Mesendoderm (in vitro differentiated cells): ENCODE measurements at regions not wholly inside any gene's neighbourhood (a gene's known extent, or its start where the extent isn't known, plus 50 kb on each side); places are given as distances from the start of the nearest gene placed in this dataset.

ENCODE experiments used
- DNase-seq: peaks from one replicate; pipeline ENCODE4 v3.0.0; 2013
- H2AK5ac ChIP-seq: 2 replicates; pipeline ENCODE4 v1.6.1; 2013; ENCODE audit warnings: low read length, inconsistent platforms
- H2BK120ac ChIP-seq: 2 replicates; pipeline ENCODE4 v1.6.1; 2013; ENCODE audit warnings: low read depth, mild to moderate bottlenecking, low read length, moderate library complexity, mixed read lengths
- H2BK15ac ChIP-seq: replicated peaks from 2 replicates; pipeline ENCODE4 v1.6.1; 2013; ENCODE audit warnings: low read depth, mild to moderate bottlenecking, moderate library complexity
- H2BK5ac ChIP-seq: 2 replicates; pipeline ENCODE4 v1.6.1; 2013; ENCODE audit warnings: low read length, inconsistent platforms
- H3K18ac ChIP-seq: 2 replicates; pipeline ENCODE4 v1.6.1; 2013; ENCODE audit warnings: mild to moderate bottlenecking, low read length, mixed read lengths
- H3K23ac ChIP-seq: one replicate; pipeline ENCODE4 v1.6.1; 2013; ENCODE audit warnings: low read length
- H3K27ac ChIP-seq: 2 replicates; pipeline ENCODE4 v1.5.1; 2013; ENCODE audit warnings: low read depth, mild to moderate bottlenecking, inconsistent platforms, low read length, moderate library complexity
- H3K27me3 ChIP-seq: 2 replicates; pipeline ENCODE4 v1.6.1; 2013; ENCODE audit warnings: low read length, control low read depth, mild to moderate bottlenecking, inconsistent platforms; ENCODE audit not compliant: insufficient read depth, poor library complexity
- H3K36me3 ChIP-seq: 2 replicates; pipeline ENCODE4 v1.6.1; 2013; ENCODE audit warnings: low read length, inconsistent platforms; ENCODE audit not compliant: control insufficient read depth, insufficient read depth
- H3K4ac ChIP-seq: one replicate; pipeline ENCODE4 v1.6.1; 2013; ENCODE audit warnings: low read depth, mild to moderate bottlenecking, low read length, moderate library complexity
- H3K4me1 ChIP-seq: 2 replicates; pipeline ENCODE4 v1.6.1; 2013; ENCODE audit warnings: low read depth, low read length, inconsistent platforms; ENCODE audit not compliant: control insufficient read depth
- H3K4me2 ChIP-seq: 2 replicates; pipeline ENCODE4 v1.6.1; 2013; ENCODE audit warnings: low read length
- H3K4me3 ChIP-seq: 2 replicates; pipeline ENCODE4 v1.5.1; 2013; ENCODE audit warnings: mild to moderate bottlenecking, low read length
- H3K56ac ChIP-seq: one replicate; pipeline ENCODE4 v1.6.1; 2013; ENCODE audit warnings: low read length
- H3K79me1 ChIP-seq: 2 replicates; pipeline ENCODE4 v1.6.1; 2013; ENCODE audit warnings: low read length, inconsistent platforms
- H3K79me2 ChIP-seq: 2 replicates; pipeline ENCODE4 v1.6.1; 2013; ENCODE audit warnings: mild to moderate bottlenecking, low read length; ENCODE audit not compliant: control insufficient read depth, insufficient read depth
- H3K9ac ChIP-seq: 2 replicates; pipeline ENCODE4 v1.6.1; 2013; ENCODE audit warnings: low read length, inconsistent platforms
- H4K5ac ChIP-seq: one replicate; pipeline ENCODE4 v1.6.1; 2013; ENCODE audit warnings: low read length
- H4K8ac ChIP-seq: one replicate; pipeline ENCODE4 v1.6.1; 2013; ENCODE audit warnings: low read depth, mild to moderate bottlenecking, control low read depth, low read length, moderate library complexity
- WGBS: extraction: QIAGEN DNeasy Blood & Tissue Kit; methylation state at CpG from one replicate; pipeline ENCODE4 v1.1.7; 2013; ENCODE audit warnings: low lambda C conversion rate, missing lambda C conversion rate; ENCODE audit not compliant: insufficient coverage; ENCODE audit errors: extremely low coverage; 5-methylcytosine and 5-hydroxymethylcytosine counted together

DNA sequence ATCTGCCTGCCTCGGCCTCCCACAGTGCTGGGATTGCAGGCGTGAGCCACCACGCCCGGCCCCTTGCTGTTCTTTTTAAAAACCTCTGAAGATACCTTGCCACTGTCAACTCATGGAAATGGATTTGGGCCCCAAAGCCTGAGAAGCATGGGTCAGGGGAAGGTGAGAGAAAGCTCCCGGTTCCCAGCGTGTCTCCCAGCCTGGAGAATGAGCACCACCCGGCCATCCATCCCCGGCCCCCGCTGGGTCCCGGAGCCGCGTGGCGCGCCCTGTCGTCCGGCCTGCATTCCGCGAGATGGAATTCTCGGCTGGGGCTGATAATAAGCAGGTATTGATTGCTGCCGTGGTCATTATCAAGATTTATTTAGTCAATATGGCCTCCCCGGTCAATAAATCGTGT is 126.5 kb upstream of the MYL2 start:
- no peak overlapping the region for H3K56ac ChIP-seq
- DNase-seq, result peak; percentile 55
- no peak overlapping the region for H2BK15ac ChIP-seq
- no CpG with 5 or more reads among the region's 22 CpGs for WGBS
- no peak overlapping the region for H3K4me2 ChIP-seq
- no peaks in the 10 kb centered on the region for H3K27me3 ChIP-seq
- no peak overlapping the region for H2AK5ac ChIP-seq
- no peak overlapping the region for H2BK5ac ChIP-seq
- H4K5ac ChIP-seq, result no peak overlapping the region
- H3K4me3 ChIP-seq, result no peak overlapping the region
- no peak overlapping the region for H3K4ac ChIP-seq
- H3K79me2 ChIP-seq, result no peaks in the 10 kb centered on the region
- H4K8ac ChIP-seq, result no peak overlapping the region
- H3K23ac ChIP-seq, result no peak overlapping the region
- H3K36me3 ChIP-seq, result no peaks in the 10 kb centered on the region
- H3K4me1 ChIP-seq, result no peaks in the 10 kb centered on the region
- H3K9ac ChIP-seq, result no peak overlapping the region
- H3K18ac ChIP-seq, result no peak overlapping the region
- H3K79me1 ChIP-seq, result peaks cover 3% of the 10 kb centered on the region
- no peak overlapping the region for H2BK120ac ChIP-seq
- H3K27ac ChIP-seq, result no peak overlapping the region

DNA sequence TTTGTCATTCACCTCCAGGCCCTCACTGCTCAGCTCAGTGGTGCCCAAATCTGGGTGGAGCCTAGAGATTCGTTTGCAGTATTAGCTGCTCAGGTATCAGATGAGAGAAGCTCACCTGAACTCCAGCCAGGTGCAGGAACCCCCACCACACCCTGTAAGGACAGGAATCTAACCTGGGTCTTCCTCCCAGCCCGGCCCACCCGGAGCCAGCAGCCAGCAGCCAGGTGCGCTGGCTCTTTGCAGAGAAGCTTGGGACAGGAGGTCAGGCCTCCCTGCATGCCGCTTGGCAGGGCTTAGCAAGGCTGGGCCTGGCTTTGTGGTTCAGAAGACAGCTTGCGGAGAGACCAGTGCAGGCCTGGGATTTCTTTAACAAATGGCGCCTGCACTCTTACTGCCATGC is 125.6 kb upstream of the MYL2 start:
- Histone ChIP-seq H4K8ac (no peak overlapping the region), H3K56ac (no peak overlapping the region), H2BK120ac (no peak overlapping the region), H3K27me3 (no peaks in the 10 kb centered on the region), H3K4me2 (no peak overlapping the region), H3K79me1 (peaks cover 2% of the 10 kb centered on the region), H3K27ac (no peak overlapping the region), H3K4me3 (no peak overlapping the region), H3K9ac (no peak overlapping the region), H2BK15ac (no peak overlapping the region), H3K4me1 (no peaks in the 10 kb centered on the region), H3K36me3 (no peaks in the 10 kb centered on the region), H2AK5ac (no peak overlapping the region), H2BK5ac (no peak overlapping the region), H3K23ac (no peak overlapping the region), H4K5ac (no peak overlapping the region), H3K4ac (no peak overlapping the region), H3K18ac (no peak overlapping the region), H3K79me2 (no peaks in the 10 kb centered on the region)
- no peak for DNase-seq
- no CpG with 5 or more reads among the region's 7 CpGs for WGBS

DNA sequence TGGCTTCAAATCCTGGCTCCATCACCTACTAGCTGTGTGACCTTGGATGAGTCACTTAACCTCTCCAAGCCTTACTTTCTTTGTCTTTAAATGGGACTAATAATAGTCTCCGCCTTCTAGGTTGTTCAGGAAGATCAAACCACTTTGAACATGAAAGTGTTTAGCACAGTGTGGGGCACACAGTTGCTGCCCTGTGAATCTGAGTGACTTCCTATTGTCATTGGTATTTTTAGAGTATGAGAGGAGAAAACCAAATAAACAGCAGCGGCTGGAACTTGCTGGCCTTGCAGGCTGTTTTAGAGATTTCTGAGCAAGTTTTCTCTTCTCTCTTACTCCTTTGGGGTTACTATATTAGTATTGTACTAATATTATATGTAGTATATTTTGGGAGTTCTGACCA is 120.7 kb upstream of the MYL2 start:
- no peak overlapping the region for H3K9ac ChIP-seq
- no peaks in the 10 kb centered on the region for H3K36me3 ChIP-seq
- H2BK15ac ChIP-seq, result no peak overlapping the region
- no peak overlapping the region for H3K56ac ChIP-seq
- DNase-seq, result no peak
- H3K4ac ChIP-seq, result no peak overlapping the region
- H3K4me3 ChIP-seq, result no peak overlapping the region
- H3K27ac ChIP-seq, result no peak overlapping the region
- no peak overlapping the region for H3K18ac ChIP-seq
- H2BK5ac ChIP-seq, result no peak overlapping the region
- no peaks in the 10 kb centered on the region for H3K79me2 ChIP-seq
- H3K27me3 ChIP-seq, result no peaks in the 10 kb centered on the region
- peaks cover 2% of the 10 kb centered on the region for H3K4me1 ChIP-seq
- no peak overlapping the region for H3K4me2 ChIP-seq
- no peak overlapping the region for H2AK5ac ChIP-seq
- H3K79me1 ChIP-seq, result peaks cover 2% of the 10 kb centered on the region
- no peak overlapping the region for H4K8ac ChIP-seq
- H2BK120ac ChIP-seq, result no peak overlapping the region
- H4K5ac ChIP-seq, result no peak overlapping the region
- WGBS, result no CpG with 5 or more reads among the region's 2 CpGs
- no peak overlapping the region for H3K23ac ChIP-seq

DNA sequence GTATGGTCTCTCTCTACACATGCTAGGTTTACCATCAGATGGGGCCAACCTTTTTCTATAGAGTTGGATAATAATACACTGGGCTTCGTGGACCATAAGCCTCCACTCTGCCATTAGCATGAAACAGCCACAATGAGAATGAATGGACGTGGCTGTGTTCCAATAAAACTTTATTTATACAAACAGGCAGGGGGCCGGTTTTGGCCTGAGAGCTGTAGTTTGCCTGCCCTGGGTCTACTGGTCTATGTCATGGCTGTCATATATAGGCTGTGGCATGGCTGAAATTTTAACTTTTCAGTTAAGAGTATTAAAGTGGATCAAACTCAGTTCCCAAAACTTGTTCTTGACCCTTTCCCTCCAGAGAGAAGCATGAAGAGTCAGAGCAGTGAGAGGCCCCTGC is 120.3 kb upstream of the MYL2 start:
- Histone ChIP-seq H2AK5ac (no peak overlapping the region), H3K79me2 (no peaks in the 10 kb centered on the region), H3K18ac (no peak overlapping the region), H3K56ac (no peak overlapping the region), H3K36me3 (no peaks in the 10 kb centered on the region), H3K4ac (no peak overlapping the region), H4K5ac (no peak overlapping the region), H2BK15ac (no peak overlapping the region), H3K4me3 (no peak overlapping the region), H3K79me1 (peaks cover 2% of the 10 kb centered on the region), H3K9ac (no peak overlapping the region), H3K4me2 (no peak overlapping the region), H3K23ac (no peak overlapping the region), H2BK120ac (no peak overlapping the region), H4K8ac (no peak overlapping the region), H3K27ac (no peak overlapping the region), H3K27me3 (no peaks in the 10 kb centered on the region), H2BK5ac (no peak overlapping the region), H3K4me1 (peaks cover 5% of the 10 kb centered on the region)
- WGBS, result no CpG with 5 or more reads among the region's 3 CpGs
- no peak for DNase-seq

DNA sequence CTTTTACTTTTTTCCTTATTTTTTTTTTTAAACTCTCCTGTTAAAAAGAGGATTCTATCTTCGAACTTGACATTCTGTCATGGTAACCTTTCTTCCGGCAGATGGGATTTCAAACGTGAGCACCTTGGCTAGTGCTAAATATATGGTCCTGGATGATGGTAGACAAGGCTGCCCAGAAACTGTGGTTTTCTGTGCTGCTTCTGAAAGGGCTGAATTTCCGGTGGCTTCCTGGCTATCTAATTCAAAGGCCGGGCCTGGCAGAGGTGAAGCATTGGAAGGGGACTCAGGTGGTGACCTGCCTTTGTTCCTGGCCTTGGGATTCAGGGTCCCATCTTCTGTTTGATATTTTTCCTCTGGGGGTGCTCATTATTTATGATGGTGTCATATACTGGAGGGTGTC is 118.6 kb upstream of the MYL2 start:
- Histone ChIP-seq H3K4me1 (peaks cover 6% of the 10 kb centered on the region), H3K27me3 (no peaks in the 10 kb centered on the region), H2BK120ac (no peak overlapping the region), H3K4me3 (no peak overlapping the region), H3K4ac (no peak overlapping the region), H3K36me3 (no peaks in the 10 kb centered on the region), H2AK5ac (no peak overlapping the region), H3K56ac (no peak overlapping the region), H3K4me2 (no peak overlapping the region), H4K8ac (no peak overlapping the region), H4K5ac (no peak overlapping the region), H3K79me1 (peaks cover 2% of the 10 kb centered on the region), H2BK5ac (no peak overlapping the region), H3K79me2 (no peaks in the 10 kb centered on the region), H3K27ac (no peak overlapping the region), H3K9ac (no peak overlapping the region), H2BK15ac (no peak overlapping the region), H3K18ac (no peak overlapping the region), H3K23ac (no peak overlapping the region)
- WGBS, result no CpG with 5 or more reads among the region's 5 CpGs
- no peak for DNase-seq

DNA sequence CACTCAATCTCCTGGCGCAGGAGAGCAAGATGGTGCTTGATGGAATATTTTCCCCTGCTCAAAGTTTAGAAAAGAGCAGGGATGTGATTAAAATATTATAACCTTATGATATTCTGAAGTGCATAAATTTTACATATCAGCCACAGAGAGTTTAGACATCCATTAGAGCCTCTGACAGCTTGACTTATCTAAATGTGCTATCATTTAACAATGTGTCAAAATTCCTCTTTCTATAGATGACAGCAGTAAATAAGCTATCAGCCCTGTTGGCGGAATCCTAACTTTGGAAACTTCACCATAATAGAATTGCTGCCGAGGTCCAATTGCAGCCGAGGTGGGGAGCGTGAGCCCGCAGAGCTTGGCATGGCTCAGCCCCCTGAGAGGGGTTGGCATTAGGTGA is 117.7 kb upstream of the MYL2 start:
- no peak overlapping the region for H3K56ac ChIP-seq
- H3K4me2 ChIP-seq, result no peak overlapping the region
- no peak for DNase-seq
- WGBS, result no CpG with 5 or more reads among the region's 6 CpGs
- H2BK5ac ChIP-seq, result no peak overlapping the region
- H3K23ac ChIP-seq, result no peak overlapping the region
- no peak overlapping the region for H2BK15ac ChIP-seq
- peaks cover 2% of the 10 kb centered on the region for H3K79me1 ChIP-seq
- no peak overlapping the region for H2BK120ac ChIP-seq
- no peaks in the 10 kb centered on the region for H3K79me2 ChIP-seq
- H3K4ac ChIP-seq, result no peak overlapping the region
- H3K18ac ChIP-seq, result no peak overlapping the region
- H3K9ac ChIP-seq, result no peak overlapping the region
- no peak overlapping the region for H2AK5ac ChIP-seq
- no peak overlapping the region for H3K27ac ChIP-seq
- H3K4me1 ChIP-seq, result peaks cover 6% of the 10 kb centered on the region
- no peak overlapping the region for H4K8ac ChIP-seq
- H3K27me3 ChIP-seq, result no peaks in the 10 kb centered on the region
- no peak overlapping the region for H4K5ac ChIP-seq
- no peaks in the 10 kb centered on the region for H3K36me3 ChIP-seq
- H3K4me3 ChIP-seq, result no peak overlapping the region
